Activated CD8-positive, alpha-beta memory T cell treated with anti-CD3 and anti-CD28 coated beads for 1 hour (primary cell): ENCODE measurements at regions not wholly inside any gene's neighbourhood (a gene's known extent, or its start where the extent isn't known, plus 50 kb on each side); places are given as distances from the start of the nearest gene placed in this dataset.
"Not testable (repeated sequence)": the region's sequence is repeated elsewhere in the genome, so short reads cannot be mapped to it uniquely, and the experiment has no call there.

Experiments
- DNase-seq, 2 donors: peaks; one replicate each; pipeline ENCODE4 v3.0.0-alpha.2; 2020; ENCODE audit warnings: low read depth in 1 of 2; ENCODE audit errors: extremely low read depth in 1 of 2

- no peak for DNase-seq
These were observed 644.3 kb downstream of the NR2F2 start for GRCh38 chr15:96974761-96975160.

DNA sequence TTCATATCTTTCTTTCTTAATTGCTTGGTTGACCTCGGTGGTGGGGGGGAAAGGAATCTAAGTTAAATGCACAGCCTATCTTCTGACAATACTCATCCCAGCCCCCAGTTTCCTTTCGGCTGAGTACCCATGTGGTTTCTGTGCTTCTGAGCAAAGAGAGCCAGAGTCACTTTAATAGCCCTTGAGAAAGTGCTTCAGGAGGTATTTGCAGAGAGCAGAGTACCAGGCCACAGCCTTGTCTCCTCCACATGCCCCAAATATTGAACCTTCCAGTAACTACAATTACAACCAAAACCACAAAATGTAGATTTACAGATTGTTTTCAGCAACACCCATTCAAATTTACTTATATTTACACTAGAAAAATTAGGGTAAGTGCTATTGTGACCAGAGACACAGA, 647.4 kb downstream of the NR2F2 start:
- DNase-seq: no peak

DNA sequence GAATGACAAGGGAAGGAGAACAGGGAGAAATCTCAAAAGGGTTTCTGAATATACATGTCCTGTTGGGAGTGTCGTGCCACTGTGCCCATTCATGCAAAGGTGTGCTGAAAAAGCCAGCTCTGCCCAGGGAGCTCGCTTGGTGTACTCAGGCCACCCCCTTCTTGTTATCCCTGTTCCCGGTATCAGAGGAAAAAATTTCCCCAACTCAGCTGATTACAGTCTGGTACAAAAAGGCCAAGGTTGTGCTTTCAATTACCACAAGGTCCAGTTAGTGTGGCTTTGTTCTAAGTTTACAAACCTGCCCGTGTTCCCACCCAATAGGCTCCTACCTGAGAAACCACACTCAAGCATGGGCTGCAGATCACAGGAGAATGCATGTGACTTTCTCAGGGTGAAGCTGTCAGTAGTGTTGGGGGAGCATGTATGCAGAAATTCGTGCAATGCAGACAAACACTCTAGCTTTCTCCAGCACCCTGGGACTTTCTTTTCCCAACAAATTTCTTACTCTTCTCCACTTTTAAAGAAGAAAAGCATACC, 648.5 kb downstream of the NR2F2 start:
- no peak for DNase-seq

DNA sequence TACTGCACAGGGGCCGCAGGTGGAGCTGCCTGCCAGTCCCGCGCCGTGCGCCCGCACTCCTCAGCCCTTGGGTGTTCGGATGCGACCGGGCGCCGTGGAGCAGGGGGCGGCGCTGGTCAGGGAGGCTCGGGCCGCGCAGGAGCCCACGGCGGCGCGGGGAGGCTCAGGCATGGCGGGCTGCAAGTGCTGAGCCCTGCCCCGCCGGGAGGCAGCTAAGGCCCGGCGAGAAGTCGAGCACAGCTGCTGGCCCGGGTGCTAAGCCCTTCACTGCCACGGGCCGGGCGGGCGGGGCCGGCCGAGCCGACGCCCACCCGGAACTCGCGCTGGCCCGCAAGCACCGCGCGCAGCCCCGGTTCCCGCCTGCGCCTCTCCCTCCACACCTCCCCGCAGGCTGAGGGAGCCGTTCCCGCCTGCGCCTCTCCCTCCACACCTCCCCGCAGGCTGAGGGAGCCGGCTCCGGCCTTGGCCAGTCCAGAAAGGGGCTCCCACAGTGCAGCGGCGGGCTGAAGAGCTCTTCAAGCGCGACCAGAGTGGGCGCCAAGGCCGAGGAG, 653.7 kb downstream of the NR2F2 start:
- DNase-seq: not testable (repeated sequence)

DNA sequence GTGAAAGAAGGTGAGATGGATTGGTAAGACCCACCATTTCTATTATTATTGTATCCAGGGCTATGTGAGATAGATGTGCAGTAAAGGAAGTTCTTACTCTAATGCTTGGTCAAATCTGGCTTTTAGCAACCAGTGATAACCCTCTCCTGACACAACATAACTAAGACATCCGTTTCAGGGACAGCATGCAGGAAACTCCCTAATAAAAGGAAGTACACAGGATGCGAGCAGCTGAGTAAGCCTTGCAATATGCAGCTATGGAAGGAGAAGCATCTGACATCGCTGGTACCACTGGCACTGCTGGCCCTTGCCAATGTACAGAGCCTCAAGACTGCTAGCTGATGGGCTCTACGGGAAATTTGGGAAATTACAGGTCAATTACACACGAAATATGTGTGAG, 662.3 kb downstream of the NR2F2 start:
- DNase-seq: no peak

- no peak for DNase-seq
These were observed 667.0 kb downstream of the NR2F2 start for GRCh38 chr15:96997538-96997937.

- no peak for DNase-seq
These were observed 678.5 kb downstream of the NR2F2 start for GRCh38 chr15:97009031-97009431.

- no peak for DNase-seq
These were observed 682.5 kb downstream of the NR2F2 start for GRCh38 chr15:97012986-97013385.

DNA sequence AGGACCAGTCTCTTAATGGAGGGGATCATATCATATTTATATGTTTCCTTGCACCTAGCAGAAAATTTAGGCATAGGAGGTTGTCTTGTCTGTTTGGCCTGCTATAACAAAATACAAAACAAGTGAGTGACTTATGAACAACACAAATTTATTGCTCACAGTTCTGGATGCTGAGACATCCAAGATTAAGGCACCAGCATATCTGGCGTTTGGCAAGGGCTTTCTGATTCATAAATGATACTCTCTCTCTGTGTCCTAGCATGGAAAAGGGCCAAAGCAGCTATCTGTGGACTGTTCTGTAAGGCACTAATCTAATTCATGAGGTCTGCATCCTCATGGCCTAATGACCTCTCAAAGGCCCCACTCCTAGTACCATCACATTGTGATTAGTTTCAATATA, 683.0 kb downstream of the NR2F2 start:
- DNase-seq: no peak

DNA sequence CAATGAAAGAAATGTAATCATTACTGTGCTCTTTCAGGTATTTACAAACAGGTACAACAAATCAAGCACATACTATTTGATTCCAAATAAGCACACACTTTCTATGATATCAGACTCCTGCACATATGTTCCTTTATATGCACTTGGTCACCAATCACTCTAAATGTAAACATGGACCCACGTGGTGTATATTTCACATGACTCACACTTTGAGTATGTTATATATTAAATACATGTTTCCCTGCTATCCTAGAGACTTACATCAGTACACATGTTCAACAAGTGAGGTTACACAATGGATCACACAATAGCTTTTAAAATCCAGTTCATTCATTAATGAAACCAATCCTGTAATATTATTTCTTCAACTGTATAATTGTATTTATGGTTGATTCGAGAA, 683.5 kb downstream of the NR2F2 start:
- DNase-seq: no peak

- no peak for DNase-seq
These were observed 693.0 kb downstream of the NR2F2 start for GRCh38 chr15:97023488-97023844.

DNA sequence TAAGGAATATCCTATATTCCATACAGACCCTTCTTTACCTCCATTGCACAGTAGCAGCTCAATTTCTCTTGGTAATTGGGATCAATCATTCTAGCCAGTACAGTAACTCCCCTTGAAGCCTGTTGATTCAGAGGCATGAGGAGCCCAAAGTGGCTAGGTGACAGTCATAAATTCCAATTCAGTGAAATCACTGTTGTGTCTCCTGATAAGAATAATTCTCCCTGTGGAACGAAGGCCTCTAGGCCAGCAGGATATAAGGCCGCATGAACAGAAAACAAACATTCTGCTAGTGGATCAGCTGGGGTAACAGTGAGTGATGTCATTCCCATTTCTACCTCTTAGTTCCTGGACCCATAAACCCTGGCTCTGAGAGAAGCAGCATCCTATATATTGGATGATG, 696.3 kb downstream of the NR2F2 start:
- DNase-seq: no peak

- no peak for DNase-seq
These were observed 697.3 kb downstream of the NR2F2 start for GRCh38 chr15:97027772-97028171.

- DNase-seq: no peak
These were observed 699.8 kb downstream of the NR2F2 start for GRCh38 chr15:97030251-97030650.

- no peak for DNase-seq
These were observed 705.8 kb downstream of the NR2F2 start for GRCh38 chr15:97036301-97036700.

DNA sequence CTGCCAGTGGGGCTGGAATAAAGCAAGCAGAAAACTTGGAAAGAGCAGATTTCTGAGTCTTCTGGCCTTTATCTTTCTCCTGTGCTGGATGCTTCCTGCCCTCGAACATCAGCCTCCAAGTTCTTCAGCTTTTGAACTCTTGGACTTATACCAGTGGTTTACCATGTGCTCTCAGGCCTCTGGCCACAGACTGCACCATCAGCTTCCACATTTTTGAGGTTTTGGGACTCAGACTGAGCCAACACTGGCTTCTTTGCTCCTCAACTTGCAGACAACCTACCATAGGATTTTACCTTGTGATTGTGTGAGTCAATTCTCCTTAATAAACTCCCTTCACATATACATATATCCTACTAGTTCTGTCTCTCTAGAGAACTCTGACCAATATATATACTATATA, 706.6 kb downstream of the NR2F2 start:
- no peak for DNase-seq

DNA sequence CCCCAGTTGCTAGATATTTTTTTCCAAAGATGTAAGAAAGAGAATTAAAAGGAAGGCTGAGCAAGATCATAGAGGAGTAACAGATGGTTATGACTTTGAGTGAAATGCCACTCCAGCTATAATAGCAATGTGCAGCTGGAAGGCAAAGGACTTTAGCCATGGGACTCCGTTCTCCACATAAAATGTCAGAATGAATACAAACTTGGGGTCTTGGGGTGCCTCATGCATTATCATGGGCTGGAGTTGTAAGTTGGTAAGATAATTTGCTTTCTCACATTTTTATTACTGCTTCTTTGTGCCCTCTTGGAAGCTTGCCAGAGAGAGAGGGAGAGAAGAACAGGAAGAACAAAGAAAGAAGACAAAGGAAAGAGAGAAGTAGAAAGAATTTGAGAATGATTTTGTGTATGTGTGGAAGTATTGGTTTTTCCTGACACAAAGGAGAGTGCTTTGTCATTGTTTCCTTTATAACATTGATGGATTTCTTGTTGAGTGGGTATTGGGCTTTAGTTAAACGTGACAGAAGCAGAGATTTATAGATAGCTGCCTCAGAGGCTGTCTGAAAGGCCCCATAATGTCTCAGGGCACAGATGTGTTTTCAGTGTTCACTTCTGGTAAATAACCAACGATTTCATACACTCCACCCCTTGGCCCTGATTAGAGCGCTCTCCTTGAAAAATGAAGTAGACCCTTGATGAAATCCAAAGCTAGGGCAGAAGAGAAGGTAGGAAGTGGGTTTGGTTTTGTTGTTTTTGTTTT, 715.3 kb downstream of the NR2F2 start:
- no peak for DNase-seq

- no peak for DNase-seq
These were observed 722.0 kb downstream of the NR2F2 start for GRCh38 chr15:97052513-97052912.

DNA sequence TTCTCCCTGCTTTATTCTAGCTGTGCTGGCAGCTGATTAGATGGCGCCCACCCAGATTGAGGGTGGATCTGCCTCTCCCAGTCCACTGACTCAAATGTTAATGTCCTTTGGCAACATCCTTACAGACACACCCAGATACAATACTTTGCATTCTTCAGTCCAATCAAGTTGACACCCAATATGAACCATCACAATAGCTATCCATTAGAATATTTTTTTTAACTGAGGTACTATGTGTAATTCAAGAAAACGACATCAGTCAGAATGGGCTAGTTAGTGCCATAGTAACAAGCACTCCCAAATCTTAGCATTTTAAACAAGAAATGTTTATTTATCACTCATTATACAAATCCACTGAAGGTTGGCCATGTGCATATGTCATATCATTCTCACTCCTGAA, 723.1 kb downstream of the NR2F2 start:
- DNase-seq: no peak

GRCh38 chr15:97057503-97057902, 727.0 kb downstream of the NR2F2 start:
- DNase-seq: no peak

- DNase-seq: no peak
These were observed 728.8 kb downstream of the NR2F2 start for GRCh38 chr15:97059281-97059680.

DNA sequence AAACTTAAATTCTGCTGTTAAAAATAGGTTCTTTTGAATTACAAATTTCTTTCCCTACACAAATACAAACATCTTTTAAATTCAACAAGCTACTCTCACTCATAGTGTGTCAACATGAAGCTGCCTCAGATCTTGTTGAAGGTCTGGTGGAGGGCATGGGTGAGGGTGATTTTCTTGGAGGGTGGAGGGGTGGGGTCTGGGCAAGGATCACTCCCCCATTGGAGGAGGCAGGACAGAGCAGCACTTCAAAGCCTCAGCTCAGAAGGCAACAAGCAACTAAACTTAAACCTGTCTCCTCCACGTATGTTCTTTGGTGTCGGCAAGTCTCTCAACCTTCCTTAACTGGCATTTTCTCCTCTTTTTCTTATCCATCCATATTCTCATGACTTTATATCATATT, 730.9 kb downstream of the NR2F2 start:
- no peak for DNase-seq

GRCh38 chr15:97071668-97072067, 741.2 kb downstream of the NR2F2 start:
- DNase-seq: no peak
